OCI-LY3 (cell line): ENCODE measurements at regions not wholly inside any gene's neighbourhood (a gene's known extent, or its start where the extent isn't known, plus 50 kb on each side); places are given as distances from the start of the nearest gene placed in this dataset.

Experiments
- H2AFZ ChIP-seq: fragments of 200-600, 300-600 bp; shearing (Covaris generic); 2 replicates; pipeline ENCODE4 v1.6.0; 2014; ENCODE audit warnings: antibody characterized with exemption, low read depth, low read length
- H3K27ac ChIP-seq: fragments of 200-600, 300-600 bp; sonication (generic); 2 replicates; pipeline ENCODE4 v1.5.1; 2014; ENCODE audit warnings: mild to moderate bottlenecking, low read length, moderate library complexity, mixed read lengths
- H3K27me3 ChIP-seq: fragments of 200-600, 300-600 bp; sonication (generic); 2 replicates; pipeline ENCODE4 v1.6.1; 2014; ENCODE audit warnings: low read depth, low read length, mixed read lengths
- H3K36me3 ChIP-seq: fragments of 200-600, 300-600 bp; sonication (generic); replicated peaks from 2 replicates; pipeline ENCODE3; 2014; ENCODE audit warnings: low read depth, low read length, mixed read lengths
- H3K4me1 ChIP-seq: fragments of 300-600, 200-600 bp; sonication (generic); 2 replicates; pipeline ENCODE4 v1.6.1; 2014; ENCODE audit warnings: low read length, mixed read lengths
- H3K4me2 ChIP-seq: fragments of 200-600, 300-600 bp; sonication (generic); 2 replicates; pipeline ENCODE4 v1.6.1; 2014; ENCODE audit warnings: low read length, mixed read lengths
- H3K4me3 ChIP-seq: fragments of 300-600, 200-600 bp; sonication (generic); 2 replicates; pipeline ENCODE4 v1.5.1; 2014; ENCODE audit warnings: antibody characterized with exemption, mild to moderate bottlenecking, low read length, moderate library complexity
- H3K79me2 ChIP-seq: fragments of 300-600, 200-600 bp; shearing (Covaris generic); 2 replicates; pipeline ENCODE4 v1.6.1; 2014; ENCODE audit warnings: mild to moderate bottlenecking, low read length, mixed read lengths
- H3K9ac ChIP-seq: fragments of 300-600, 200-600 bp; shearing (Covaris generic); 2 replicates; pipeline ENCODE4 v1.6.0; 2014; ENCODE audit warnings: mild to moderate bottlenecking, low read length, moderate library complexity
- H3K9me3 ChIP-seq: fragments of 200-600, 300-600 bp; shearing (Covaris generic); 2 replicates; pipeline ENCODE4 v1.6.1; 2014; ENCODE audit warnings: low read length, mixed read lengths; ENCODE audit not compliant: insufficient read depth
- H4K20me1 ChIP-seq: fragments of 200-600, 300-600 bp; sonication (generic); 2 replicates; pipeline ENCODE4 v1.6.1; 2016; ENCODE audit warnings: low read length, mixed read lengths; ENCODE audit not compliant: insufficient read depth
- EZH2phosphoT487 ChIP-seq: fragments of 200-600 bp; shearing (Covaris generic); IDR thresholded peaks from 2 replicates; pipeline ENCODE4 v1.6.1; 2018; ENCODE audit warnings: antibody characterized with exemption, mixed run types, low read depth
- TF ChIP-seq, protein P1 (sequence below): fragments of 200-600, 300-600 bp; sonication (generic); IDR thresholded peaks from 2 replicates; pipeline ENCODE4 v1.5.1; 2014; ENCODE audit warnings: antibody characterized with exemption, low read length, low read depth

DNA sequence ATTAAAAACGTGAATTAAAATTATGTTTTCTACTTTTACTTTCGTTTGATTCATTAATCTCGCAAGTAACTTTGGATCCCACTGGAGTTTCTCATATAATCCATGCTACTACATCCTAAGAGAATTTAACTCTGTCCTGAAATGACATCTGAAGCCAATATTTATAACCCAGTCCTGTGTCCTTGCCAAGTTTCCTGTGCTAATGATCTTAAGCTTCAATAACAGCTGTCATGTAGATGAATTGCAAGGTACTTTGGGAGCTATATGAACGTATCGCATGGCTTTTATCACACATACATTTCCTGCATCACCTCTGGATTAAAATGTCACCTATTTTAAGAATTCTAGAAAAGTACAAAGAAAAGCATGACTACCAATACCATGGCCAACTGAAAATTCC is 833.8 kb upstream of the CITED2 start:
- Histone ChIP-seq H3K36me3 (no peaks in the 10 kb centered on the region), H3K9me3 (no peaks in the 10 kb centered on the region), H3K9ac (no peak overlapping the region), H3K27me3 (no peaks in the 10 kb centered on the region), H3K4me3 (no peak overlapping the region), H3K4me1 (no peaks in the 10 kb centered on the region), H3K27ac (no peak overlapping the region), H3K79me2 (no peaks in the 10 kb centered on the region), H2AFZ (no peak overlapping the region), H3K4me2 (no peak overlapping the region), H4K20me1 (no peaks in the 10 kb centered on the region)
- TF ChIP-seq, protein P1, sequence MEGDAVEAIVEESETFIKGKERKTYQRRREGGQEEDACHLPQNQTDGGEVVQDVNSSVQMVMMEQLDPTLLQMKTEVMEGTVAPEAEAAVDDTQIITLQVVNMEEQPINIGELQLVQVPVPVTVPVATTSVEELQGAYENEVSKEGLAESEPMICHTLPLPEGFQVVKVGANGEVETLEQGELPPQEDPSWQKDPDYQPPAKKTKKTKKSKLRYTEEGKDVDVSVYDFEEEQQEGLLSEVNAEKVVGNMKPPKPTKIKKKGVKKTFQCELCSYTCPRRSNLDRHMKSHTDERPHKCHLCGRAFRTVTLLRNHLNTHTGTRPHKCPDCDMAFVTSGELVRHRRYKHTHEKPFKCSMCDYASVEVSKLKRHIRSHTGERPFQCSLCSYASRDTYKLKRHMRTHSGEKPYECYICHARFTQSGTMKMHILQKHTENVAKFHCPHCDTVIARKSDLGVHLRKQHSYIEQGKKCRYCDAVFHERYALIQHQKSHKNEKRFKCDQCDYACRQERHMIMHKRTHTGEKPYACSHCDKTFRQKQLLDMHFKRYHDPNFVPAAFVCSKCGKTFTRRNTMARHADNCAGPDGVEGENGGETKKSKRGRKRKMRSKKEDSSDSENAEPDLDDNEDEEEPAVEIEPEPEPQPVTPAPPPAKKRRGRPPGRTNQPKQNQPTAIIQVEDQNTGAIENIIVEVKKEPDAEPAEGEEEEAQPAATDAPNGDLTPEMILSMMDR = no peak
- no peak for TF ChIP-seq EZH2phosphoT487

DNA sequence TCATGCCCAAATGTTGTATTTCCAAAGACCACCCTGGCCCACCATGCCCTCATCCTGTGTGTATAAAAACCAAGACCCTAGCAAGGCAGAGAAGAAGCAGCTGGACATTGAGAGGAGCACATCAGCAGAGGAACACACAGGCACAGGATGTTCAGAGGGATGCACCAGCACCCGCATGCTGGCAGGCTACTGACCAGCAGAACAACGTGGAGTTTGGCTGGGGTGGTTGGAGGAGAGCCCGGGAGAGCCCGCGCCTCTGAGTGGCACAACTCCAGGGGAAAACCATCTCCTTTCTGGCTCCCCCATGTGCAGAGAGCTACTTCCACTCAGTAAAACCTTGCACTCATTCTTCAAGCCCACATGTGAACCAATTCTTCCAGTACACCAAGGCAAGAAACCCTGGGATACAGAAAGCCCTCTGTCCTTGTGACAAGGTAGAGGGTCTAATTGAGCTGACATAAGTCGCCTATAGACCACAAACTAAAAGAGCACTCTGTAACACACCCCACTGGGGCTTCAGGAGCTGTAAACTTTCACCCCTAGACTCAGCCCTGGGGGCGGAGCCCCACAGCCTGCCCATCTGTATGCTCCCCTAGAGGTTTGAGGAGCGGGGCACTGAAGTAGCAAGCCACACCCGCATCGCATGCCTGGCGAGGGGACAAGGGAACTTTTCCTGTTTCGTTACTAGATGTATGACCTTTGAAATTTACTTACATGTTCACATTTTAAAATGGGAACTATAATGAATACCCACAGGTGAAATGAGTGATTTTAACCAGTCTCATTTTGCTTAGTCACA is 831.5 kb upstream of the CITED2 start:
- Histone ChIP-seq H3K36me3 (no peaks in the 10 kb centered on the region), H3K27me3 (no peaks in the 10 kb centered on the region), H3K27ac (no peak overlapping the region), H2AFZ (no peak overlapping the region), H3K9ac (no peak overlapping the region), H3K79me2 (no peaks in the 10 kb centered on the region), H3K9me3 (no peaks in the 10 kb centered on the region), H4K20me1 (no peaks in the 10 kb centered on the region), H3K4me2 (no peak overlapping the region), H3K4me1 (no peaks in the 10 kb centered on the region), H3K4me3 (no peak overlapping the region)
- TF ChIP-seq, protein P1 = no peak
- TF ChIP-seq EZH2phosphoT487 = no peak

- no peak overlapping the region for H3K4me3 ChIP-seq
- no peaks in the 10 kb centered on the region for H3K27me3 ChIP-seq
- H3K4me2 ChIP-seq = no peak overlapping the region
- no peaks in the 10 kb centered on the region for H3K79me2 ChIP-seq
- H3K27ac ChIP-seq = no peak overlapping the region
- no peak overlapping the region for H3K9ac ChIP-seq
- H3K36me3 ChIP-seq = no peaks in the 10 kb centered on the region
- no peaks in the 10 kb centered on the region for H3K9me3 ChIP-seq
- H2AFZ ChIP-seq = no peak overlapping the region
- TF ChIP-seq EZH2phosphoT487 = no peak
- TF ChIP-seq, protein P1 = no peak
- no peaks in the 10 kb centered on the region for H4K20me1 ChIP-seq
- no peaks in the 10 kb centered on the region for H3K4me1 ChIP-seq
Measured at GRCh38 chr6:140204154-140204553, 829.7 kb upstream of the CITED2 start.

- no peaks in the 10 kb centered on the region for H3K79me2 ChIP-seq
- H3K4me1 ChIP-seq = no peaks in the 10 kb centered on the region
- H3K9me3 ChIP-seq = no peaks in the 10 kb centered on the region
- no peaks in the 10 kb centered on the region for H4K20me1 ChIP-seq
- H3K4me2 ChIP-seq = no peak overlapping the region
- TF ChIP-seq, protein P1 = no peak
- no peak for TF ChIP-seq EZH2phosphoT487
- no peaks in the 10 kb centered on the region for H3K27me3 ChIP-seq
- H2AFZ ChIP-seq = no peak overlapping the region
- H3K4me3 ChIP-seq = no peak overlapping the region
- no peak overlapping the region for H3K9ac ChIP-seq
- H3K36me3 ChIP-seq = no peaks in the 10 kb centered on the region
- H3K27ac ChIP-seq = no peak overlapping the region
Measured at GRCh38 chr6:140203661-140204147, 829.3 kb upstream of the CITED2 start.
